GM12864 (cell line): ENCODE measurements at regions not wholly inside any gene's neighbourhood (a gene's known extent, or its start where the extent isn't known, plus 50 kb on each side); places are given as distances from the start of the nearest gene placed in this dataset.

Source experiments
- DNase-seq: peaks from one replicate; pipeline ENCODE4 v3.0.0-alpha.2; 2011; ENCODE audit warnings: low read depth
- H3K4me3 ChIP-seq: 2 replicates; pipeline ENCODE4 v1.5.1; 2011; ENCODE audit warnings: mild to moderate bottlenecking, low read depth, low read length, control low read depth
- CTCF ChIP-seq: IDR thresholded peaks from 2 replicates; pipeline ENCODE4 v1.5.1; 2011; ENCODE audit warnings: low read depth, mild to moderate bottlenecking, moderate library complexity, low read length, control low read depth, inconsistent platforms; ENCODE audit errors: missing control alignments

DNA sequence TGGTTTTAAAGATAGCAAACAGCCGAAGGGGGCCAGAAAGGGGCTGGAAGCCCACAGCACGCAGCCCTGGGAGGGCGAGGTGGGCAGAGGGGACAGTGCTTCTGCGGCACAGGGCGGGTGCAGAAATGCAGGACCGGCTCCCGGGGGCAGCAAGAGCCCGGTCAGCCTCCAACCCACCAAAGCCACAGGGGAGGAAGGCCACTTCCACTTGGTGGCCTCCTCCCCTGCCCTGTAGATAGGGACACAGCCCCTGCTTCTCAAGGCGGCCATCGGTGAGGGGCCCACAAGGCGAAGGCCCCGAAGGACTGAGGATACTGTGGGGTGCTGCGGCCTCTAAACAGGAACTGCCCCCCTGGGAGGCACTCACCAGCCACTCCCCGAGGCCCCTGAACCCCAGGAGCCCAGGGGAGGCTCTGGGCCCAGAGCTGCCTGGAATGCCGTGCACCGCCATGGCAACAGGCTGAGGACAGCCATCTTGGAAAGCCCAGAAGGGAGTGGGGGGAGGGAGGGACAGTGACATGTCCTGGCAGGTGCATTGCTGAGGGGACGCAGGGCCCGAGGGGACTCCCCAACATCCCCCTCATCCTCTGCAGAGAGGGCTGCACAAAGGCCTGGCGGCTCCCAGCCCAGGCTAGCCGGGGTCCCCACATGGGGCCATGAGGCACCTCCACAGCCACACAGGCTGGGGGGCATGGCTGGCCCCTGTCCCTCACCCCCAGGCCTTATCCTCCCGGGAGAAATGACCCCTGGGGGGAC, 114.7 kb downstream of the NCOR2 start:
- no peak for DNase-seq
- no peak for TF ChIP-seq CTCF
- peak overlapping the region; percentile 25 for H3K4me3 ChIP-seq

- H3K4me3 ChIP-seq: no peak overlapping the region
- TF ChIP-seq CTCF: no peak
- DNase-seq: no peak
These were observed 115.7 kb downstream of the NCOR2 start for GRCh38 chr12:124451637-124452243.

DNA sequence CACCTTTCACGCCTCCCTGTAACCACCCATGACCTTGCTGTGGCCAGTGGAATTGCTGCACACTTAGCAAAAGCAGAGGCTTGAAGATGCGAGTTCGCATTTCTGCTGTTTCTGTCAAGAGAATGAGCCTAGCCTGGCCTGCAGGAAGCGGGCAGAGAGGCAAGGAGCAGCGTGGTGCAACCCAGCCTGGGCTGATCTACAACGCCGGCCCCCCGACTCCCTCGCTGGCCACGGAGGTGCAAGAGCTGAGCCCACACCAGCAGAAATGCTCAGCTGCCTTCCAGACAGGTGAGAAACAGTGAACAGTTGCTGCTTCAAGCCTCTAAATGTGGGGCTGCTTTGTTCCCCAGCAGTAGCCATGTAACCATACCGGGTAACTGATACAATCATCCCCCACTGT, 116.4 kb downstream of the NCOR2 start:
- no peak overlapping the region for H3K4me3 ChIP-seq
- TF ChIP-seq CTCF: no peak
- DNase-seq: no peak

DNA sequence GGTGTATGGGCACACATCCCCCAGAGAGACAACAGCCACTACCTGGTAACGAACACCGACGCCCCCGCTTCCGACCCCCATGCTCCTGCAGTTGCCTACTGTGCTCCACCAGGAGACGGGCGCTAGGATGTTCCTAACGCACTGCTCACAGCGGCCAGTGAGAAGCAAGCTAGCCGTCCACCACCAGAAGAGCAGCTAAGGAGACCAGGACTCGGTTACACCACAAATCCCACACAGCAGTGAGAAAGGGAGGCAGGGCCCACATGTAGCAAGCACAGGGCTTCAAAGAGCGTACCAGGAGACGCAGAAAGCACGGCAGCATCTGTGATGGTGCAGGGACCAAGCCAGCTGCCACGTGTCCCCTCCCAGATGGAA, 117.0 kb downstream of the NCOR2 start:
- DNase-seq: no peak
- H3K4me3 ChIP-seq: no peak overlapping the region
- no peak for TF ChIP-seq CTCF

- no peak for DNase-seq
- H3K4me3 ChIP-seq: no peak overlapping the region
- no peak for TF ChIP-seq CTCF
These were observed 117.6 kb downstream of the NCOR2 start for GRCh38 chr12:124449623-124450375.

DNA sequence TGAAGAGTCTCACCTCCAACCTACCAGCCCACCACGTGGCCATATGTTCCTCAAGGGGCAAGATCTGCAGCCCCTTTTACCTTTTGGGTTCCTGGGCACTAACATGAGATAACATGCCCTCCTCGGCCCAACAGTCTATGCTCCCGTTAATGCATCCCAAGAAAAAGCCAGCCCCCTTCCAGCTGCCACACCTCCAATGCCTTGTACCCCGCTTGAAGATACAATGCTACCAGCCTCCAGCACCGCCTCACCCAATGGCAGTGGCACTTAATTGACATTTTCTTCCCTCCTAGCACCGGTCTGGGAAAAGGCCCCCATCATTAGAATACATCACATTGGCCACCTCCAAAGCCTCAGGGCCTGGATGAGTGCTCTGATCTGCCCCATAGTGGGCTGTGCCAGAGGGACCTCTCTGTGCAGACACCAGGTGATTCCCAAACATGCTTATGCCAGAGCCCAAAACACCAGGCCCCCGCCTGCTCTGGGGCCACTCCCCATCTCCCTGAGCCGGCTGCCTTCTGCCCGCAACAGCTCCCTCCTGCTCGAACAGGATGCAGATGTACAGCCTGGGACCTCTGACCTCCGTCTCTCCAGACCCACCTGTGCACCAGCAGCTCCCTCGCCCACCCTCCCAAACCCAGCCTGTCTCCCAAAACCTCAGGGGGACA, 118.3 kb downstream of the NCOR2 start:
- TF ChIP-seq CTCF: no peak
- no peak overlapping the region for H3K4me3 ChIP-seq
- DNase-seq: no peak
